ENCODE measurements at regions not wholly inside any gene's neighbourhood (a gene's known extent, or its start where the extent isn't known, plus 50 kb on each side); places are given as distances from the start of the nearest gene placed in this dataset.

- DNase-seq = no peak
- in situ Hi-C loops (cut with MboI; ENCODE audit: low pct_unique_long_range_greater_than_20kb, low sequenced_read_pairs) = no loop called here
These were observed 370.7 kb upstream of the LRATD1 start for GRCh38 chr2:14261771-14262170.

GRCh38 chr2:14263053-14263452, 369.5 kb upstream of the LRATD1 start:
- in situ Hi-C loops (cut with MboI; ENCODE audit: low pct_unique_long_range_greater_than_20kb, low sequenced_read_pairs) = no loop called here
- DNase-seq = no peak

GRCh38 chr2:14270036-14270582, 362.4 kb upstream of the LRATD1 start:
- no peak for DNase-seq
- in situ Hi-C loops (cut with MboI; ENCODE audit: low pct_unique_long_range_greater_than_20kb, low sequenced_read_pairs) = no loop called here

GRCh38 chr2:14272396-14273075, 360.0 kb upstream of the LRATD1 start:
- no peak for DNase-seq
- in situ Hi-C loops (cut with MboI; ENCODE audit: low pct_unique_long_range_greater_than_20kb, low sequenced_read_pairs) = no loop called here

GRCh38 chr2:14273650-14274049, 358.9 kb upstream of the LRATD1 start:
- no peak for DNase-seq
- in situ Hi-C loops (cut with MboI; ENCODE audit: low pct_unique_long_range_greater_than_20kb, low sequenced_read_pairs) = no loop called here

- no peak for DNase-seq
- in situ Hi-C loops (cut with MboI; ENCODE audit: low pct_unique_long_range_greater_than_20kb, low sequenced_read_pairs) = no loop called here
These were observed 348.3 kb upstream of the LRATD1 start for GRCh38 chr2:14284244-14284643.

GRCh38 chr2:14285812-14286211, 346.7 kb upstream of the LRATD1 start:
- DNase-seq = no peak
- in situ Hi-C loops (cut with MboI; ENCODE audit: low pct_unique_long_range_greater_than_20kb, low sequenced_read_pairs) = no loop called here

GRCh38 chr2:14288016-14288415, 344.5 kb upstream of the LRATD1 start:
- in situ Hi-C loops (cut with MboI; ENCODE audit: low pct_unique_long_range_greater_than_20kb, low sequenced_read_pairs) = no loop called here
- no peak for DNase-seq

GRCh38 chr2:14292964-14293363, 339.6 kb upstream of the LRATD1 start:
- in situ Hi-C loops (cut with MboI; ENCODE audit: low pct_unique_long_range_greater_than_20kb, low sequenced_read_pairs) = no loop called here
- DNase-seq = no peak

GRCh38 chr2:14297340-14297739, 335.2 kb upstream of the LRATD1 start:
- DNase-seq = no peak
- in situ Hi-C loops (cut with MboI; ENCODE audit: low pct_unique_long_range_greater_than_20kb, low sequenced_read_pairs) = no loop called here

GRCh38 chr2:14297906-14298305, 334.6 kb upstream of the LRATD1 start:
- in situ Hi-C loops (cut with MboI; ENCODE audit: low pct_unique_long_range_greater_than_20kb, low sequenced_read_pairs) = no loop called here

GRCh38 chr2:14301331-14301730, 331.2 kb upstream of the LRATD1 start:
- in situ Hi-C loops (cut with MboI; ENCODE audit: low pct_unique_long_range_greater_than_20kb, low sequenced_read_pairs) = no loop called here
- no peak for DNase-seq

More at GRCh38 chr2:14297906-14298305, 334.6 kb upstream of the LRATD1 start:
- no peak for DNase-seq

- DNase-seq = no peak
- in situ Hi-C loops (cut with MboI; ENCODE audit: low pct_unique_long_range_greater_than_20kb, low sequenced_read_pairs) = no loop called here
These were observed 329.0 kb upstream of the LRATD1 start for GRCh38 chr2:14303366-14304115.

GRCh38 chr2:14304326-14304725, 328.2 kb upstream of the LRATD1 start:
- in situ Hi-C loops (cut with MboI; ENCODE audit: low pct_unique_long_range_greater_than_20kb, low sequenced_read_pairs) = no loop called here
- DNase-seq = no peak

GRCh38 chr2:14306268-14306861, 326.2 kb upstream of the LRATD1 start:
- DNase-seq = no peak
- in situ Hi-C loops (cut with MboI; ENCODE audit: low pct_unique_long_range_greater_than_20kb, low sequenced_read_pairs) = no loop called here

- in situ Hi-C loops (cut with MboI; ENCODE audit: low pct_unique_long_range_greater_than_20kb, low sequenced_read_pairs) = no loop called here
- no peak for DNase-seq
These were observed 319.2 kb upstream of the LRATD1 start for GRCh38 chr2:14313341-14313740.

GRCh38 chr2:14316594-14316993, 315.9 kb upstream of the LRATD1 start:
- in situ Hi-C loops (cut with MboI; ENCODE audit: low pct_unique_long_range_greater_than_20kb, low sequenced_read_pairs) = no loop called here

GRCh38 chr2:14321357-14321756, 311.2 kb upstream of the LRATD1 start:
- in situ Hi-C loops (cut with MboI; ENCODE audit: low pct_unique_long_range_greater_than_20kb, low sequenced_read_pairs) = no loop called here
- DNase-seq = no peak

More at GRCh38 chr2:14316594-14316993, 315.9 kb upstream of the LRATD1 start:
- DNase-seq = no peak

- in situ Hi-C loops (cut with MboI; ENCODE audit: low pct_unique_long_range_greater_than_20kb, low sequenced_read_pairs) = no loop called here
- DNase-seq = no peak
These were observed 310.2 kb upstream of the LRATD1 start for GRCh38 chr2:14322306-14322705.

GRCh38 chr2:14324308-14324707, 308.2 kb upstream of the LRATD1 start:
- in situ Hi-C loops (cut with MboI; ENCODE audit: low pct_unique_long_range_greater_than_20kb, low sequenced_read_pairs) = no loop called here
- DNase-seq = no peak

All from KBM-7 (cell line).